ENCODE measurements at regions not wholly inside any gene's neighbourhood (a gene's known extent, or its start where the extent isn't known, plus 50 kb on each side); places are given as distances from the start of the nearest gene placed in this dataset.

DNA sequence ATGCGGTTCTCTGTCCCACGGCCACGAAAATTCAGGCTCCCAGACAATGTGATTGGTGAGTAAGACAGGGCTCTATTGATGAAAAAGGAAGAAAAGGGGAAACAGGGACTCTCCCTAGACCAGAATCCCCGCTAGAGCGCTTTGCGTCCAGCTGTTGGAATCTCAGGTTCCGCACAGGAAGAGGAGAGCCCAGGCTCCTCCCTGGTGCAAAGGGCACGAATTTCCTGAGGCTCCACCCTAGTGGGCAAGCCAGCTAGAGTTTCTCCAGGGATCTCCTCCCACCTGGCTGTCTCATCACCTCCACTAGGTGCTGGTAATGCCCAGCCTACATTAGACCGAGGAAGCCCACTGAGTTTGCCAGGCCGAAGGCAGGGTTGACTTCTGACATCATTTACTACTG is 135.9 kb upstream of the SOX4 start:
- no peak for FAIRE-seq
- DNase-seq (ENCODE audit: insufficient read length, low spot score), result no peak

DNA sequence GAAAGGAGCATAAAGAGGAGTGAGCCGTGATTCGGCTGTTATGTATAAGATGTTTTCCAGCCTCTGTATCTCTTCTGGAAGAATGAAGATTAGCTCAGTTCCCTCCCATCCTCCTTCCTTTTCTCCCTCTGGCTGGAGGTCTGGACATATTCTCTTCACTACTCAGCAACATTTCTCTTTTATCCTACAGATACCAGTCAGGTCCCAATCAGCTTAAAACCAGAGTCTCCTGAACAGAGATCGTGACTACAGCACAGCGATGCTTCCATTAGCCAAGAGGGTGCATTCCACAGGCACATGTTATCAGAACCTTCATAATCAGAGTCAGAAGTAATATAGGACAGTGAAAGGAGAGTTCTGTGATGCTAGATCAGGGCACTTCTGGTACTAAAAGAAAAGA is 133.9 kb upstream of the SOX4 start:
- DNase-seq (ENCODE audit: insufficient read length, low spot score), result no peak
- FAIRE-seq, result no peak

DNA sequence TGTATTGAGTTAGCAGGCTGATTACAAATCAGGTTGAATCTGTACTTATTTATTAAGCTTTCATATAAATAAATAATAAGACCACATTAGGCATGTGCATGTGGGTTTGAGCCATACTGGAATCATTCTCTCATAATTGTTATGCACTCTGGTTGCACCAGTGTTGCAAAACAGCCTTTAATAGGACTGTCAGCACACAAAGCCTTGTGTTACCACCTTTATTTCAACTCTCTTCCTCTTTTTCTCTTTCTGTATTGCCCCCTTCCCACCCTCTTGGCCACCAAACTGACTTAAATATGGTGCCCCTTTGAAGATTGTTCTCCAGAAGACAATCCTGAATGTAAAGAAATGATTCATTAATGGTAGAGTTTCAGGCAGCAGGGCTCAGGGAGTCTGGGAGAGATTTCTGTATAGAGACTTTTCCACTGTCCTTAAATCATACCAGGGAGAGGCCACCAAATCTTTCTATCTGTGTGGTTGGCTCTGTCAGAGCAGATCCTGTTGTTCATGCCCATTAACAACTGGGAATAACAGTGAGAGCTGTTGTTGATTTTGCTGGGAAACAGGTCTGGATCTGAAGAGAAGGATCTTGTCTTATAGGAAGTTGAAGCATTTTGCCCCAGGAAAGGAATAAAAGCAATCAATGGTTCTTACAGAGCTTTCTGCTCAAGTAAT is 131.6 kb upstream of the SOX4 start:
- FAIRE-seq, result no peak
- DNase-seq (ENCODE audit: insufficient read length, low spot score), result no peak

DNA sequence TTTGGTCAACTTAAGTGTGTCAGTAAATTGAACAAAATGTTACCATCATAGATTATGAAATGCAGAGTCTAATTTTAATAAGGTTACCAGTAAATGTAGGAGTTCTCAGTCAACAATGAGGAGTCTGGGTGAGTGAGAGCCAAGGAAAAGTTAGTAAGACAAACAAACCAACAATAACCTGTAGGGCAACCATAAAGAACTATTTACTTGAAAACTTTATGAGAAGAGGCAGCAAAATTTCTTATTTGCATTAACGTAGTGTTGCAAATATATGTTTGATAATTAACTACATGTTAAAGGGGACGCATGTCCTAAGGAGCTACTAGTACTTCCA is 131.1 kb upstream of the SOX4 start:
- no peak for DNase-seq (ENCODE audit: insufficient read length, low spot score)
- FAIRE-seq, result no peak

DNA sequence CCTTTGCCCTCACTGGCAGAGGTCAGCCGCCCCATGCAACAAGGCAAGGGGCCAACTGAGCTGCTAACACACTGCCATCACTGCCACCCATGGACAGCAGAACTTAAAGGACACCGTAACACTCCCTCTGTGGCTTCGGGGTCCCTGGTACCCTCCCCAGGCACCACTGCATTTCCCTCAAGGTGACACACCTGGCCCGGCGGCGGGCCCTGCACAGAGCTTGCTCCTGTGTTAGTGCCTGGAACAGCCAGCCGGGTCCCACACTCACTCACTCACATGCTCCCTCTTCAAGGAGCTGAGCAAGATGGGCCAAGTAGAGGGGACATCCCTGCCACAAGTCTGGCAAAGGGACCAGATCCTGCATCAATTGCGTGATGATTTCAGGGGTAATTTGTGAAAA is 126.5 kb upstream of the SOX4 start:
- no peak for FAIRE-seq
- DNase-seq (ENCODE audit: insufficient read length, low spot score), result no peak

DNA sequence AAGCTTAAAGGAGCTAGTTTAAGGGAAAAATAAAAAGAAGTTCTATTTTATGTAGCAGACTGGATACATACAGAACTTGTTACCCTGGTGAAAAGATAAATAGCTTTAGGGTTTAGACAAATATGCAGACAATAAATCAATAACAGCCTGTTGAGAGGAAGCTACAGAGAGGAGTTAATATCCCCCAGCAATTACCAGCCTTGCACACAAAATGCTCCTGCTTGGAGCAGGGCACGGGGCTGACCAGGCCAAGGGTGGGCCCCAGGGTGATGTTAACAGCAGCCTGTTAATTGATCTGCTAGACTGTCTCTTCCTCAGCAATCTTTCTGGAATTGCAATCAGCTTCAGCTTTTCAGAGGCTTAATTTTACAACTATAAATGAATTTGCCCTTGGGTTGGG is 125.1 kb upstream of the SOX4 start:
- no peak for DNase-seq (ENCODE audit: insufficient read length, low spot score)

DNA sequence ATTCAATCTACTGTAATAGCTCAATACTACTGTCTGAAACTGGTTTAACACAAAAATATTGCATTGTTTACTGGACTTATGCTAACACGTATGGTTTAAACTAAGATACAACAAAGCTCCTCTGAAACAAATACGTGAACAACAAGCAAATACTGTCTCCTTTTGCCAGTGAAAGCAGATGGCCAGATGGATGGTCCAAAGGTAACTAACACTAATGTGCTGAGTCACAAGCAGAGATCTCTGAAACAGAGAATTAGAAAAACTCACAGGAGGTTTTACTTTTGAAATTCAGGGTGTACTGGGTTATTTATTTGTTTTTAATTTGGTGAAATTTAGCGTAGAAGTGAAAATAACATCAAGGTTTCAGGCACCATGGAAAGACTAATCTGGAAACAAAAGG is 124.3 kb upstream of the SOX4 start:
- FAIRE-seq (no peak), DNase-seq (ENCODE audit: insufficient read length, low spot score) (no peak)

More for the DNA sequence above, 125.1 kb upstream of the SOX4 start:
- FAIRE-seq, result no peak

DNA sequence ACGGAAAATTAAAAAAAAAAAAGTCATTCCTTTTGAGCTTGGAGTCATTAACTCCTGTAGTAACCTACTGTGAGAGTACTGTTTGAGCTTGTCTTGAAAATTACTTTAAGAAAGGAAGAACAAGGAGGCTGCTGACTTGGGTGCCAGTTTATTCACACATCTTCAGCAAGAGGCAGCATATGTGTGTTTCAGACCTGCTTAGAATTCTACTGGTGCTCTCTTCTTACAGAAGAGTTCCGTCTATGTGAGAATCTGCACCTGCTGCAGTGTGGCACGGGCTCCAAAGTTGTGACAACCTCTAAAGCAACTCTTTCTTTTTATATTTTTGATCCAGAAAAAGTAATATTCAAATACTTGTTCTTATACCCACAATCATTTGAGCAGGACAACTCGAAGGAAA is 117.4 kb upstream of the SOX4 start:
- FAIRE-seq, result no peak

DNA sequence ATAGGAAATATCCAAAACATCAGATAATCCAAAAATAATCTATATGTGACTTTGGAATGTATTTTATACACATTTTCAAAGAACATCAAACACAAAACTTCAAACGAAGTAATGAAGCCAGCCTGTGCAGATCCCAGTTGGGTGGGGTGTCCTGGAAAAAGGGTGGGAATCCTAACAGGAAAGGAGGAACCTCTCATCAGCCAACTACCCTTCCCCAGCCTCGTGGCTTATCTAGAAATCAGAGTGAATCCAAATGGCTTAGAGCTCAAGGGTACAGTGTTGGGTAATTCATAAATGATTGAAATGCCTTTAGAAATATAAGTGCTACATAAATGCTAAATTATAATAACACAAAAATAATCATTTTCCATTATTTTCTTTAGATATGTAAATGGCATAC is 115.1 kb upstream of the SOX4 start:
- FAIRE-seq (no peak), DNase-seq (ENCODE audit: insufficient read length, low spot score) (no peak)

More for the DNA sequence above, 117.4 kb upstream of the SOX4 start:
- DNase-seq (ENCODE audit: insufficient read length, low spot score), result no peak

DNA sequence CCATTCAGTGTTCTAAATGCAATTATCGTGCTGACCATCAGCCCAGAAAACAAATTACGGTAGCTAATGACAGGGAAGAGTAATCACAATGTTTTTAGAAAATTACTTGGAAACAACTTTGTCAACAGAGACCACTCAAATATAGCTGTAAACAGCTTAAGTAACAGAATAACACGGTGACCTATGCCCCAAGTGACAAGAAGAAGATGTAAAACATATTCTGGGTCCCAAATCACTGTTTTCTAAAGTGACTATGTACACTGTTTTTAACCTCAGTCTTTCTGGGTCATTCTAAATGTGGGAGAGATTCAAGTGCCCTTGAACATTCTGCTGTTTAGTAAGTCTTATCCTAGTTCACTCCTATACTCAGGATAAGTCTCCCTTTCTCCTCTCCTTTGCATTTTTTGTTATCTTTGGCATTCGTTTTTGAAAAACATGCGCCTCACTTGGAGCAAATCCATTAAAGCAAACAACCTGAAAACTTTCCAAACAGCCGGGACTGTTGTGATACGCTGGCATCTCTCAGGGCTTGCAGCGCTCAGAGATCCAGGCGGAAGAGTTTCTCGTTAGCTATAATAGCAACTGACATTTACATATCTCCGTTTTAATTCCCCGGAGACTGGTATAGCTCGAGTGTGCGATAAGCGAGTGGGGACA is 114.5 kb upstream of the SOX4 start:
- DNase-seq (ENCODE audit: insufficient read length, low spot score) (no peak), FAIRE-seq (no peak)

DNA sequence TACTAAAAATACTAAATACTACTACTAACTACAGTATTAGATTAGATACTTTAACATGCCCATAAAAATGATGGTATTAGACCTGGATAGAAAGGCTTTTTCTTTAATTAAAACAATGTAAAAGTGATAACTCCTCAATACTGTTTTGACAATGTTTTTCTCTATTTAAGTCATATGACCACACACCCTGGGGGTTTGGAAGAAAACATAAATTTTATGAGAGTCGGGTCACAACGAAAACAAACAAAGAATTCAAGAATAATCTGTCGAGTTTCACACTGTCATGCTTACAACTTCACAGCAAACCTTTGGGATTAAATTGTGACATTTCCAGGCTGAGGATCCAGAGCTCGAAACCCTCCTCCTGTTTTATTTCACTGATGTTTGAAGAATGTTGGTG is 107.4 kb upstream of the SOX4 start:
- FAIRE-seq (no peak), DNase-seq (ENCODE audit: insufficient read length, low spot score) (no peak)

DNA sequence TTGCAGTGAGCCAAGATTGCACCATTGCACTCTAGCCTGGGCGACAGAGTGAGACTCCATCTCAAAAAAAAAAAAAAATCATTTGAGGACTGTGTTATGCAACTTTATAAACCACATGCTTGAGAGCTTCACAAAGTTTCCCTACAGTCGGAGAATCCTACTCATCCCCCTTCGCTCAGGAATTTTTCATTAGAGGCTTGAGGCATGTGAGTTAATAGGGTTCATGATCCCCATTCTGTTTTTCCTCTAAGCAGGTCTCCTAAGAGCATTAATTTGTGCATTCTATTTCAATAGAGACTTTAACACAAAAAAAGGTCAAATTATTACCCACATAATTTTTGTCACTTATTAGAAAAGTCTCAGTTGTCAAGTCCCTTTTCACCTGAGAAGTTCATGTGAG is 103.7 kb upstream of the SOX4 start:
- FAIRE-seq (no peak), DNase-seq (ENCODE audit: insufficient read length, low spot score) (no peak)

DNA sequence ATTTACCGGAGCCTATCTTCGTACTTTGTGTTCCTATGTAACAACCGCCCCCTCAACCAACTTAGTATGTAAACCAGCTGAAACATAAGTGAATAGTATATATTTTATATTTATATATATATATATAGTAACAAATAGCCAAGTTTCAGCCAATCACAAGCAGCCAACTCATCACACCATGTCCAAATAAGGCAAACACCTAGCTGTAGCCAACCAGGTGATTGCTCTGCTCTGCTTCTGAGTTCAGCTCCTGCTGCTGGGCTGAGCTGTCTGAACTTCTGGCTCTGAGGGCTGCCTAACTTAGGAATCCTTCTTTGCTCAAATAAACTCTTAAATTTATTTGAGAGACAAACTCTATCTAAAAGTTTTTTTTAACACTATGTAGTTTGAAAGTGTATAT is 101.6 kb upstream of the SOX4 start:
- DNase-seq (ENCODE audit: insufficient read length, low spot score), result no peak
- no peak for FAIRE-seq

DNA sequence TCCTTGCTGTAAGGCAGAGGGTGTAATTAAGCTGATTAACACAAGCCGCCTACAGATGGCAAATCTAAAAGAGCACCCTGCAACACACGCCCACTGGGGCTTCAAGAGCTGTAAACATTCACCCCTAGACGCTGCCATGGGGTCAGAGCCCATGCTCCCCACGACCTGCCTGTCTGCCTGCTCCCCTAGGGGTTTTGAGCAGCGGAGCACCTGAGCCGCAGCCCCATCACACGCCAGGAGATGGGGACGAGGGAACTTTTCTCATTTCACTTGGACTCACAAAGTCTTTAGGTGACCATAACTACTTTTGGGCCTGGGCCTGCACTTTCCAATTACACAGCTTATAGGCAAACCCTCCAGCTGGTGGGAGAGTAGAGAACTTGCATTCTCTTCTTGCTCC is 99.0 kb upstream of the SOX4 start:
- no peak for DNase-seq (ENCODE audit: insufficient read length, low spot score)
- FAIRE-seq, result no peak

DNA sequence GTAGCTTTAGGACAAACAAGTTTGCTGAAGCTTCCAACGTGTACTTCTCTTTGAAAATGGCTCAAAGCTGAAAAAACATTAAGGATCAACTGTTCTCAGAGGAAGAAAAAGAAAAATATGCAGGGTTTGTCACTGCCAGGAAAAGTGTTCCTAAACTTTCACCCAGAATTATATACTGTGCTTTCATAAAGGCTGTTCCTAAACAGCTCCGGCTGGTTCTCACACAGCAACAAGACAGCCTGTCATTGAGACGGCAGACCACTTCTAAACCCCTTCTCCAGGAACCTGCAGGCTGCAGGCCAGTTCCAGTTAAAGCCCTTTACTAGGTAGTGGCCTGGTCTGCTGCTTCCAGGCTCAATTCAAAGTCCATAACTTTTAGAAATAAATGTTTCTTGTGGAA is 97.4 kb upstream of the SOX4 start:
- DNase-seq (ENCODE audit: insufficient read length, low spot score) (no peak), FAIRE-seq (no peak)

DNA sequence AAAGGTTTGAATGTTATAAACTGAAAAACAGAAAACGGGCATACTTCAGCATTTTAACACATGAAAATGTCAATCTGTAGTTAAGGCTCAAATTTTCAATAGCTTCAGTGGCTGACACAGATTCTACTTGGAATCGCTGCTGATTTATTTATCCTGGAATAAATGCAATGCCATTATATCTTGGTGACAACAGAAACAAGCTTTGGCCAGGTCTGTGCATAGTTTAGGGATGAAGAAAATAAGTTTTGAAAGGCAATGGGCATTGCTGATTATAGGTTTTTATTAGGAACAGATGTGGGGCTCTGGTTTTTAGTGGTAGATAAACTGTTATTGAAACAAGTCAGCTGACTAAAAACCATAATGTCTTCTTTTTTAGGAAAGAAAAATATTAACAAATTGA is 96.8 kb upstream of the SOX4 start:
- DNase-seq (ENCODE audit: insufficient read length, low spot score) (no peak), FAIRE-seq (no peak)

DNA sequence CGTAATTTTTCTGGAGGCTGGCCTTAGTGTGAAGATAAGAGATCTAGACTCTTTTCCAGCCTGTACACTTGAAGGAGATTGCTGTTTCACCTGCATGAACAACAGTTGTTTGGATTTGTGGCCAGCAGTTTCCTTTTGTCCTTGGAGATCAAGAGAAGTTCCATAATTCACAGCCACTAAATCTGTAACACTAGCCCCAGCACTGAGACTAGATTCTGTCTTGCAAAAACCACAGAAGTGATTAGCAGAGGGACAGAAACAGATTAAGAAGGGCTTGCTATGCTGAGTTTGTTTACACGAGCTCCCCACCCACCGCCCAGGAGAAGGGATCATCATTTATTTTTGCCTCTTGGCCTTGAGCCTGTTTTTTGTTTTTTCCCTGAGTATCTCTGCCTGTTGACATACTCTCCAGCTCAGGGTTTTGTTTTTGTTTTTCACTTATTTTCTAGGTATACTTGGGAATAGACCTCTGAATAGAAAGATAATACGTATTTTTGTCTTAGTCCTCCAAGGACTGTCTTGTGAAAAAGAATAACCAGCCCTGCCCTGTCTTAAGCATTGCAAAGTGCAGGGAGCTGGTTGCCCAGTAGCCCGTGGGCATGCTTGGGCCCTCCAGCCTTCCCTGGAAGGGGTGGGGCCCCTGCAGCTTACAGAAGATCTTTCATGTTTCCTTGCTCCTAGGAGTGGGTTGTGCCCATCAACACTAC is 93.1 kb upstream of the SOX4 start:
- DNase-seq (ENCODE audit: insufficient read length, low spot score) (no peak), FAIRE-seq (no peak)

DNA sequence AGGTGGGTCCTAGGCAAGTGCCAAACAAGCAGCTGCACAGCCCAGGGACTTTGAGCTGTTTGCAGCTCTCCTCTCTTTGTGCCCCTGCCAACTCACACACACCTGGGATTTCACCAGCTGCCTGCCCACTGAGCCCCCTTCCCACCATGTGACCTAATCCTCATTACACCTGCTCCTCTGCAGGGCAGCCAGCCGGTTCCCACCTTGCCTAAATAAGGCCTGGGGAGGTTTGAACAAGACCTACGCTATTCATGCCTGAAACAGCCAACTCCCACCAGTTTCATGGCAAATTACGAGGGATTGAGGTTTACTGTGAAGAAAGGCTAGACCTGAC is 92.6 kb upstream of the SOX4 start:
- no peak for FAIRE-seq
- no peak for DNase-seq (ENCODE audit: insufficient read length, low spot score)

DNA sequence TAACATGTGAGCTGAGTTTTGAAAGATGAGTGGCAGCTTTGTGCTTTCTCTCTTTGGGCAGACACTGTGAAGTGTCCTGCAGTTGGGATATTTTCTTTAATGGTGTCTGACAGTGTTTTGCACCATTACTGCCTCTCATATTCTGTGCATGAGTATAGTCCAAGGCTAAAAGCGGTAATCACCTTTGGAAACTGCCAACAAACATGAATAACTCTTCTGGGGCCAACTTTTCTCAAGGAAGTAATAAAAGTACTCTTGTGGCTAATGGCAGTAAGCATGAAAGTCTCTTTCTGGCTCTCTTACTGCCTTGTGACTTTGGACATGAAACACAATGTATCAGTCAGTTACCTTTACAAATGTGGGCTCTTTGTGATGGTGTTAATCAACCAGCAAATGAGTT is 91.7 kb upstream of the SOX4 start:
- DNase-seq (ENCODE audit: insufficient read length, low spot score), result no peak
- no peak for FAIRE-seq

DNA sequence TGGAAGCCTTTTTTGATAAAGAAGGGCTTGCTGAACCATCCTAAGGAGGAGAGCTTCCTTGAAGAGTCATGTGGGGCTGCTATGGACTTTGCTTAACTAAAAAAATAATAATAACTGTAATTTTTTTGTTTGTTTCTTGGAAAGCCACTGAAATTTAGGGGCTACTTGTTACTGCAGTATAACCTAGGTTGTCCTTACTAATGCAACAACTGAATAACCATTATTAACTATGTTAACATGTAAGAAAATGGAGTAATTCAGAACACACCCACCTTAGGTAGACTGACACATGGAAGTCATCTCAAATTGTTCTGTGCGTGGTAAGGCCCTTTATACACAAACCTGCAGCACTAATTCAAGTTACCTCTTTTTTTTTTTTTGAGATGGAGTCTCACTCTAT is 90.9 kb upstream of the SOX4 start:
- no peak for DNase-seq (ENCODE audit: insufficient read length, low spot score)
- FAIRE-seq, result no peak

DNA sequence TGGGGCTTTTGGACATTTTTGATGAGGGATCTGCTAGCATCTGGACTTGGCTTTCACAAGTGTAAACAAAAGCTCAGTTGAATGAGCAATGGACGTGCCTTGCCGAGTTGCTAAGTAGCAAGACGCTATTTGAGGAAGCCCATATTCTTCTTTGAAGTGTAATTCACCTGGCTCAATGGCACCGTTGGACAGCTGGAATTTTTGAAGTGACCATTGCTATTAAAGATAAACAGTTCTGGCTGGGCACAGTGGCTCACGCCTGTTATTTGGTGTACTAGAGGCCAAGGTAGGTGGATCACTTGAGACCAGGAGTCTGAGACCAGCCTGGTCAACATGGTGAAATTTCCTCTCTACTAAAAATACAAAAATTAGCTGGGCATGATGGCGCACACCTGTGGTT is 88.8 kb upstream of the SOX4 start:
- FAIRE-seq, result no peak
- no peak for DNase-seq (ENCODE audit: insufficient read length, low spot score)

DNA sequence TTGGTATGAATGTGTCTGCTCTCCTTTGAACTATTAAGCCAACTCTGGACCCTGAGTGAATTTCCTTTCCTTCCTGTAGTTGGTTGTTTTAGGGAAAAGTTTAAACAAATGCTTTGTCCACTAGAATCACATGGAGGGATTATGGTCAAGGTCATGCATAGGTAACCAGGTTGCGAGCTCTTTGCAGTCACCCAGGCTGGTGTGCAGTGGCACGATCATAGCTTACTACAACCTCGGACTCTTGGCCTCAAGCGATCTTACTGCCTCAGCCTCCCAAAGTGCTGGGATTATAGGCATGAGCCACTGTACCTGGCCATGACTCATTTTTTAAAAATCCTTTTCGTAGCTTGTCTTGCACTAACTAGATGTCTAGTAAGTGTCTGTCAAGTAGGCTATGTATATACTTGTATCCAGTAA is 88.0 kb upstream of the SOX4 start:
- no peak for FAIRE-seq

DNA sequence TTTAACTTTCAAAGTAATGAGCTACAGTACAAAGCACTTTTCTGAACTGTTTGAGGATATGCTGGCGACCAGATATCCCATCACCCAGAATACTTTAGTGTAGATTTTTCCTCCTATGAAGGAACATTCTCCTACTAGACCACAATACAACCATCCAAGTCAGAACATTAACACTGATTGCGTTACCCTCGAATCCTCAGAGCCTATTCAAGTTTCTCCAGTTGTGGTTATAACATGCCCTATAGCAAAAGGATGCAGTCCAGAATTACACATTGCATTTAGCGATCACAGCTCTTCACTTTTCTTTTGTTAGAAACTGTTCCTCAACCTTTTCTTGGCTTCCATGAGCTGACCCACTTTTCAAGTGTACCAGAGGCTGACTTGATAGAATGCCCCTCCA is 87.4 kb upstream of the SOX4 start:
- no peak for DNase-seq (ENCODE audit: insufficient read length, low spot score)
- no peak for FAIRE-seq

More for the DNA sequence above, 88.0 kb upstream of the SOX4 start:
- no peak for DNase-seq (ENCODE audit: insufficient read length, low spot score)
